ENCODE measurements at regions not wholly inside any gene's neighbourhood (a gene's known extent, or its start where the extent isn't known, plus 50 kb on each side); places are given as distances from the start of the nearest gene placed in this dataset.

DNA sequence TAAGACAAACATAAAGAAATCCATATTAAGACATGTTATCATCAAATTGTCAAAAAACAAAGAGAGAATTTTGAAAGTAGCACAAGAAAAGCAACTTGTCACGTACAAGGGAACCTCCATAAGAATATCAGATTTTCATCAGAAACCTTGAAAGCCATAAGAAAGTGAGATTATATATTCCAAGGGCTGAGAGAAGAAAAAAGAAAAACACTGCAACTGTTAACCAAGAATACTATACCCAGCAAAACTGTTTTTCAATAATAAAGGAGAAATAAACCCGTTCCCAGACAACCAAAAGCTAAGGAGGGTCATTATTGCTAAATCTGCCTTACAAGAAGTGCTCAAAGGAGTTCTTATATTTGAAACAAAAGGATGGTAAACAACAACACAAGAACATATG lies 94.7 kb upstream of the TSPAN8 start:
- Histone ChIP-seq H3K9me3 (ENCODE audit: control insufficient read depth in 2 of 3, insufficient read depth in 1 of 3, low read length in 3 of 3) (peaks cover 0 to 10% (median 2%) of the 10 kb centered on the region in 3 donors), H3K4me3 (ENCODE audit: low read length in 3 of 3) (no peak overlapping the region), H3K36me3 (ENCODE audit: control insufficient read depth in 2 of 3, insufficient read depth in 3 of 3, low read length in 3 of 3) (no peaks in the 10 kb centered on the region), H3K27me3 (ENCODE audit: control insufficient read depth, insufficient read depth, low read length) (no peaks in the 10 kb centered on the region), H3K27ac (ENCODE audit: low read depth in 2 of 2, low read length in 2 of 2) (no peak overlapping the region), H3K9ac (ENCODE audit: low read length in 3 of 3) (no peak overlapping the region), H3K4me1 (ENCODE audit: control insufficient read depth in 2 of 3, insufficient read depth in 2 of 3, low read depth in 1 of 3, low read length in 3 of 3) (no peaks in the 10 kb centered on the region)
- FAIRE-seq (no peak), DNase-seq (no peak)
- intact Hi-C loops (cut with DNase I) = no loop called here
- TF ChIP-seq, protein P1, sequence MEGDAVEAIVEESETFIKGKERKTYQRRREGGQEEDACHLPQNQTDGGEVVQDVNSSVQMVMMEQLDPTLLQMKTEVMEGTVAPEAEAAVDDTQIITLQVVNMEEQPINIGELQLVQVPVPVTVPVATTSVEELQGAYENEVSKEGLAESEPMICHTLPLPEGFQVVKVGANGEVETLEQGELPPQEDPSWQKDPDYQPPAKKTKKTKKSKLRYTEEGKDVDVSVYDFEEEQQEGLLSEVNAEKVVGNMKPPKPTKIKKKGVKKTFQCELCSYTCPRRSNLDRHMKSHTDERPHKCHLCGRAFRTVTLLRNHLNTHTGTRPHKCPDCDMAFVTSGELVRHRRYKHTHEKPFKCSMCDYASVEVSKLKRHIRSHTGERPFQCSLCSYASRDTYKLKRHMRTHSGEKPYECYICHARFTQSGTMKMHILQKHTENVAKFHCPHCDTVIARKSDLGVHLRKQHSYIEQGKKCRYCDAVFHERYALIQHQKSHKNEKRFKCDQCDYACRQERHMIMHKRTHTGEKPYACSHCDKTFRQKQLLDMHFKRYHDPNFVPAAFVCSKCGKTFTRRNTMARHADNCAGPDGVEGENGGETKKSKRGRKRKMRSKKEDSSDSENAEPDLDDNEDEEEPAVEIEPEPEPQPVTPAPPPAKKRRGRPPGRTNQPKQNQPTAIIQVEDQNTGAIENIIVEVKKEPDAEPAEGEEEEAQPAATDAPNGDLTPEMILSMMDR (IDR thresholded peaks at IDR 0.05; ENCODE audit: borderline replicate concordance, extremely low read depth, insufficient read depth) = no peak

DNA sequence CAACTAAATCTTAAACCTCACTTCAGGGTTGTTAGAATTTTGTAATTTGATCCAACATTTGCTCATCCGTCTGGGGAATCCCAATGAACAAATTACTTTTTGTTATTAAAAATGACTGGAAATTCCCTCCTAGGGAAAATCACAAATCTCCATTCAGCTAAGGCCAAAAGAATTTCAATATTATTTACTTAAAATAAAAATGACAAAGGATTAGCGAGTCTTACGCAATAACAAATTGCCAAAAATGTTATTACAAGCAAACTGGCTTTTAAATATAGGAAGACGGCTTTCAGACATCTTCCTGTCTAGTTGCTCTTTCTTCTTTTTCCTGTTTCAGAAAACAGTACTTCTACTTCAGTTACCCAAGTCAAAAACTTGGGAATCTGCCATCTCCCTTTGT lies 92.4 kb upstream of the TSPAN8 start:
- TF ChIP-seq, protein P1 (IDR thresholded peaks at IDR 0.05; ENCODE audit: borderline replicate concordance, extremely low read depth, insufficient read depth) = no peak
- Histone ChIP-seq H3K4me1 (ENCODE audit: control insufficient read depth in 2 of 3, insufficient read depth in 2 of 3, low read depth in 1 of 3, low read length in 3 of 3) (no peaks in the 10 kb centered on the region), H3K27ac (ENCODE audit: low read depth in 2 of 2, low read length in 2 of 2) (no peak overlapping the region), H3K27me3 (ENCODE audit: control insufficient read depth, insufficient read depth, low read length) (no peaks in the 10 kb centered on the region), H3K4me3 (ENCODE audit: low read length in 3 of 3) (no peak overlapping the region), H3K9ac (ENCODE audit: low read length in 3 of 3) (no peak overlapping the region), H3K9me3 (ENCODE audit: control insufficient read depth in 2 of 3, insufficient read depth in 1 of 3, low read length in 3 of 3) (peaks cover 0 to 10% (median 2%) of the 10 kb centered on the region in 3 donors), H3K36me3 (ENCODE audit: control insufficient read depth in 2 of 3, insufficient read depth in 3 of 3, low read length in 3 of 3) (no peaks in the 10 kb centered on the region)
- no peak for DNase-seq
- intact Hi-C loops (cut with DNase I) = no loop called here
- no peak for FAIRE-seq

DNA sequence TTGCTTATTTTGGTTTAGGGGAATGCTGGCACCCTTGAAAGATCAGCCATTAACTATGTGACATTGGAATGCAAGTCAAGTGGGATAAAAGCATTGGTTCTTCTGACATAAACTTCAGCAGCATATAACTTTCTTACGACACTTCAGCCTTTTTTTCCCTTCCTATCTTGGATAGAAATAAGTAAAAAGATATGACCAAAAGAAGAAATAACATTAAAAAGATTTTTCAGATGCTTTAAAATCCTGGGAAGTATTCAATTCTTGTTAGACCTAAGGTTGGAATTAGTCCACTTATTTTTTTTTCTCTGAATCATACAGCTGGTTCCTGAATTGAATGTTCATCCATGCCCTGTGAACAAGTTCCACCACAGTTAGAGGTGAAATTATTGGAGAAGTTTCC lies 85.6 kb upstream of the TSPAN8 start:
- TF ChIP-seq, protein P1 (IDR thresholded peaks at IDR 0.05; ENCODE audit: borderline replicate concordance, extremely low read depth, insufficient read depth) = no peak
- no peak overlapping the region for H3K9ac ChIP-seq (ENCODE audit: low read length in 3 of 3)
- no peak for FAIRE-seq

DNA sequence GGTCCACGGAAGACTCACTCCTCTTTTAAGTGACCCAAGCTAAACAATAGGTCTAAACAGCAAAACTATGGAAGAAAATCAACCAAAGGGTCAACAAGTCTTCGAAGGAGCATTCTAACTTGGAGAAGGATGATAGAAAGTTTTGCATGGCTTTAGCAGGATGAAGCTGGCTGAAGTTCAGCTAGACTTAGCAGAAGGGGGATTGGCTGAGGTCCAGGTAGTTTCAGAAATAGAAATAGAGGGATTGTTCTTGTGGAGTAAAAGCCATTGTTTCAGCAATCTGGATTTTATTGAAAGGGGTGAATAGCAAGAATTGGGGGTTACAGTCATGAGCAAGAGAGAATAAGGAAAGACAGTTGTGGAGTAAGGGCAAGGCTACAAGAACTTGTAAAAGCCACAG lies 84.7 kb upstream of the TSPAN8 start:
- Histone ChIP-seq H3K4me3 (ENCODE audit: low read length in 3 of 3) (no peak overlapping the region), H3K9ac (ENCODE audit: low read length in 3 of 3) (no peak overlapping the region), H3K36me3 (ENCODE audit: control insufficient read depth in 2 of 3, insufficient read depth in 3 of 3, low read length in 3 of 3) (no peaks in the 10 kb centered on the region), H3K27me3 (ENCODE audit: control insufficient read depth, insufficient read depth, low read length) (no peaks in the 10 kb centered on the region), H3K9me3 (ENCODE audit: control insufficient read depth in 2 of 3, insufficient read depth in 1 of 3, low read length in 3 of 3) (no peaks in the 10 kb centered on the region), H3K4me1 (ENCODE audit: control insufficient read depth in 2 of 3, insufficient read depth in 2 of 3, low read depth in 1 of 3, low read length in 3 of 3) (no peaks in the 10 kb centered on the region), H3K27ac (ENCODE audit: low read depth in 2 of 2, low read length in 2 of 2) (no peak overlapping the region)
- DNase-seq (peak in 1 of 5 donors; percentile 19), FAIRE-seq (no peak)
- TF ChIP-seq, protein P1 (IDR thresholded peaks at IDR 0.05; ENCODE audit: borderline replicate concordance, extremely low read depth, insufficient read depth) = no peak
- intact Hi-C loops (cut with DNase I) = no loop called here

More for the DNA sequence above, 85.6 kb upstream of the TSPAN8 start:
- Histone ChIP-seq H3K27me3 (ENCODE audit: control insufficient read depth, insufficient read depth, low read length) (no peaks in the 10 kb centered on the region), H3K9me3 (ENCODE audit: control insufficient read depth in 2 of 3, insufficient read depth in 1 of 3, low read length in 3 of 3) (no peaks in the 10 kb centered on the region), H3K36me3 (ENCODE audit: control insufficient read depth in 2 of 3, insufficient read depth in 3 of 3, low read length in 3 of 3) (no peaks in the 10 kb centered on the region), H3K27ac (ENCODE audit: low read depth in 2 of 2, low read length in 2 of 2) (no peak overlapping the region), H3K4me1 (ENCODE audit: control insufficient read depth in 2 of 3, insufficient read depth in 2 of 3, low read depth in 1 of 3, low read length in 3 of 3) (no peaks in the 10 kb centered on the region), H3K4me3 (ENCODE audit: low read length in 3 of 3) (no peak overlapping the region)
- no peak for DNase-seq
- intact Hi-C loops (cut with DNase I) = no loop called here

Measured in kidney (tissue), 13 donors.